ENCODE measurements at regions not wholly inside any gene's neighbourhood (a gene's known extent, or its start where the extent isn't known, plus 50 kb on each side); places are given as distances from the start of the nearest gene placed in this dataset.
A peak's percentile ranks its signal among the peaks of the same experiment; 100 is the strongest.
"Not testable (repeated sequence)": the region's sequence is repeated elsewhere in the genome, so short reads cannot be mapped to it uniquely, and the experiment has no call there.

DNA sequence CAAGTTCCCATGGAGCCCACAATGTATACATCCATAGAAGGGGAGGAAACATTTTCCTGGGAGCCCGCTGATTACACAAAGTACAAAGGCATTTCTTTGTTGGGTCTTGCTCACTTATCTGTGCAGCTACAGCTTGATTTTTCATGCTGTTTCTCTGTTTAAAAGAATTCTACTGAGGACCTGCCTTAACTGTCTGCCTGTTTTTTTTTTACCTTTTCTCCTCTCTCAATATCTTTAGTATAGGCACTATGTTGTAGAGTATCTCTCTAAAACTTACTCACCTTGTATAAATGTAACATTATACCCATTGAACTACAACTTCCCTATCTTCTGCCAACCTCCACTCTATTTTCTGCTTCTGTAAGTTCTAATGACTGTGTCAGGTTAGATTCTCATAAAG lies 494.6 kb upstream of the EPHA5 start:
- no peak for DNase-seq (ENCODE audit: low read depth)

DNA sequence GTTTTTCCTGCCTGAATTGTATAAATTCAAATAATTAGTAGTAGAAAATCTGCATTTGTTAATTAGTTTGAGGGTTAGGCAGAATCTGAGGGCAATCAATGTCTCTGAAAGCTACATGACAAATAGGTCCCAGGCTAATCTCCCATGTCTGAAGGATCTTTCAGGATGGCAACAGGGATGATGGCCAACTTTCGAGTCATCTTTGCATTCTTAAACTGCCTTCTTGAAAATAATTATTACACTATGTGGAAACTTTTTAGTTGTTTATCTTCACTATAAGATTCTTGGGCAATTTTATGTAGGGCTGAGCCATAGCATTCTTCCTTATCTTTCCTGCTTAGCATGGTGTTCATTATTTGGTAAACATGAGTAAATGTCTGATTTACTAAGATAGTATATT lies 490.3 kb upstream of the EPHA5 start:
- peak; percentile 4 for DNase-seq (ENCODE audit: low read depth)

DNA sequence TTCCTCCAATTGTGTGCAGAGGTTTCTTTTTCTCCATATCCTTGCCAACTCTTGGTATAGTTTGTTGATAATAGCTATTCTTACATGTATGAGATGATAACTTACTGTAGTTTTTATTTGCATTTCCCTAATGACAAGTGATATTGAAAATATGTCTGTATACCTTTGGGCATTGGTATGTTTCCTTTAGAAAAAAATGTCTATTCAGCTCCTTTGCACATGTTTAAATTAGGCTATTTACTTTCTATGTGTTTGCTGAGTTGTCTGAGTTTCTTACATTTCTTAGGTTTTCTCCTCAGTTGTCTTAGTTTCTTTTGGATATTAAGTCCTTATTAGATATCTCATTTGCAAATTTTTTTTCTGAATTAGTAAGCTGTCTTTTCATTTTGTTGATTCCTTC lies 487.3 kb upstream of the EPHA5 start:
- no peak for DNase-seq (ENCODE audit: low read depth)

DNA sequence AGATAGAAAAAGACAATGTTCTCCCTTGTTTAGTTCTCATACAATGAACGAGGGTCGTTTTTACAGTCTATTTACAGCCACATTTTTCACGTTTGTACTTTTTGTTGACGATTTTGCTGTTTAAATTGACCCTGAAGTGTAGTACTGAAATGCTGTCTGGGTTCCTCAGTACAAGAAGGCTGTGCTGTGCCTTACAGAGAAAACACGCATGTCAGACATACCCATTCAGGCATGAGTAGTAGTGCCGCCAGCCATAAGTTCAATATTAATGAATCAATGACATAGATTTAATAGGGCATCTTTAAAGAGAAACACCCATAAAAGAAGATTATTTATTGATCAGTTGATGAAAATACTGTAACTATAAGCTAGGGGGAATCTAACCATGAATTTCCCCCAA lies 459.8 kb upstream of the EPHA5 start:
- DNase-seq (ENCODE audit: low read depth): no peak

DNA sequence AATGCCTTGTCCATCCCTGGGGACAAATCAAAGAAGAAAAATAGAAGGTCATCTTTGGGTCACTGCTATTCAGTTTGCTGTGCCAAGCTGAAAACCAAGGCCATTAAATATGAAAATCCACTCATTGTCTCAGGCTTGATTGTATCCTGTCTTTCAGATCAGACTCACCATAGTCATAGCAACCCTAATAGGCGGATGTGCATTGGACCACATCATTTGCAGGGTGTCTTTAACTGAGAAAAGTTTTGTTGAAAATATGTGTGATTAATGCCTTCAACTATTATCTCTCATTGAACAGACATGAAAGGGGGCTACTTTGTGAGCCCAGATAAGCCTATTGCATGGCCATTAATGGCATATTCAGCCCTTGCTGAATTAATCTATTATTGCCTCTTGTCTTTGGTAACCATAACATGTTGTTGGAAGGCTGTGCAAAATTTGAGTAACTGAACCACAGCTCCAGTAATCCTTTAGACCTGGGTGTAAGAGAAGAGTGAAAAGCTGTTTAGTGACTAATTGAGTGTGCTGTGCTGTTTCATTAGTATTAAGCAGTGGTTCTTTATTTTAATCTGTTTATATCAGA lies 453.6 kb upstream of the EPHA5 start:
- no peak for DNase-seq (ENCODE audit: low read depth)

DNA sequence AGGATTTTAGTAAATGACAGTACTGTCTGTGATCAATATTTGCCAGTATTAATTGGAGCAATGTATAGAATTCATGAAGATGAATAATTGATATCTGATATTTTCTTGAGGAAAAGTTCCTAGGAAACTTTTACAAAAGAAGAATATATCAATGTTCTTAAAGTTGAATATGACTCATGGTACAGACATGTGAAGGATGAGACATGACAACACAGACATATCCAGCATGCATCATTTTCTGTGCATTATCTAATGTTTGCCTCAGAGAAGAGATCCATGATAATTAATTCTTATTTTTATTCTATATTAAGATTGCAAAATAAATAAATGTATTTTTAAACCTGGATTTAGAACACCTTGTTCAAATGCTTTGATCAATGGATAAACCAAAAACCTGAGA lies 452.9 kb upstream of the EPHA5 start:
- DNase-seq (ENCODE audit: low read depth): peak; percentile 9

DNA sequence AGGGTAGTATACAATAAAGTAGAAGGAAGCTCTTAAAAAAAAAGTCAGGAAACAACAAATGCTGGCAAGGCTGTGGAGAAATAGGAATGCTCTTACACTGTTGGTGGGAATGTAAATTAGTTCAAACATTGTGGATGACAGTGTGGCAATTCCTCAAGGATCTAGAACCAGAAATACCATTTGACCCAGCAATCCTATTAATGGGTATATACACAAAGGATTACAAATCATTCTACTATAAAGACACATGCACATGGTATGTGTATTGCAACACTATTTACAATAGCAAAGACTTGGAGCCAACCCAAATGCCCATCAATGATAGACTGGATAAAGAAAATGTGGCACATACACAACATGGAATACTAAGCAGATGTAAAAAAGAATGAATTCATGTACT lies 444.9 kb upstream of the EPHA5 start:
- not testable (repeated sequence) for DNase-seq (ENCODE audit: low read depth)

DNA sequence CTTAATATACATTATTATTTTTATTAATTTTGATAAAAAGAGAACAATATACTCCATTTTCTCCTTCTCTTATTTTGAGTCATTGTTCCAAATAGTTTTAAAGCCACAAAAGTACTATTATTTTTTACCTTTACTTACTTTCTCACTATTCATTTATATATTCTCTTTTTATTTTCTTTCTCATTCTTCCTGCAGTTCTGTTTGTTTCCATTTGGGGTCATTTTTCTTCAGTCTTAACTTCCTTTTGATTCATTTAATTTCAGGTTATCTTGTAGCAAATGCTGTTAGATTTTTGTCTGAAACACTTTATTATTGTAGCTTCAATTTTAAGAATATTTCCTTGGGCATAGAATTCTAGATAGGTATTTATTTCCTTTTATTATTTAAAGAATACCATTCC lies 438.6 kb upstream of the EPHA5 start:
- DNase-seq (ENCODE audit: low read depth): no peak

DNA sequence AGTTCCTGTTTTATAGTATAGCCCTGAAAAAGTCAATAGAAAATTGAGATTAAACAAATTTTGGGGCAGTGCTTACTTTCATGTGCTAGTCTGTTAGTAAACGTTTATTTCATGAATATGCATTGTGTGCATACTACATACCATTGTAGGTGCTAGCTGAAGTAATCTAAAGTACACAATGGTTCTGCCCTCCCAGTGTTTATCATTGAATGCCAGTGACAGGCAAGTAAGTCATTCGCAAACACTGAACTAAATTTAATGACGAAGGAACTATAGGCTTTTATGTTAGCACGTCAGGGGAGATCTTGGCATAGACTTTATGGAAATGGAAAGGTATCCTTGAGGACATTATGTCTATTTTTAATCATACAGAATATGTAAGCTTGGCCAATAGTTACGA lies 426.9 kb upstream of the EPHA5 start:
- DNase-seq (ENCODE audit: low read depth): no peak

DNA sequence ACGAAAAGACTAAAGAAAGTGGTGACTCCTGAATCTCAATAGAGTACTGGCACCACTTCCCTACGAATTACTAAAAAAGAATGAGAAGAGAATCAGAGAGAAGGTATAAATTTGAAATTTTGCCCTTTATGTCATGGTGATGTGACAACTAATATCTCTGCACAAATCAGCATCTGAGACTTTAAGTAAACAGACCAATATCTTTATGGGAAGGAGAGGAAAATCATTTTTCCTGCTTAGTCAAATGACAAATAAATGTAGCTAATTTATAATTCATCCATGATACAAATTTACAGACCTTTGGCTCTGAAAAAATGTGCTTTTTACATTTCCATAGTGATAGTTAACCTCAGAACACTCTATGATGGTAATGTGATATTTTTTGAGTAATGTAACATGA lies 424.8 kb upstream of the EPHA5 start:
- DNase-seq (ENCODE audit: low read depth): no peak

DNA sequence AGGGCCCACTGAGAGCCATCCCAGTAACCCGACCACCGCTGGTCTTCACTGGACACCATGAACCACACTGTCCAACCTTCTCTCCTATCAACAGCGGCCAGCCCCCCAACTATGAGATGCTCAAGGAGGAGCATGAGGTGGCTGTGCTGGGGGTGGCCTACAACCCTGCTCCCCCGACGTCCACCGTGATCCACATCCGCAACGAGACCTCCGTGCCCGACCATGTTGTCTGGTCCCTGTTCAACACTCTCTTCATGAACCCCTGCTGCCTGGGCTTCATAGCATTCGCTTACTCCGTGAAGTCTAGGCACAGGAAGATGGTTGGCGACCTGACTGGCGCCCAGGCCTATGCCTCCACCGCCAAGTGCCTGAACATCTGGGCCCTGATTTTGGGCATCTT lies 423.8 kb upstream of the EPHA5 start:
- no peak for DNase-seq (ENCODE audit: low read depth)

DNA sequence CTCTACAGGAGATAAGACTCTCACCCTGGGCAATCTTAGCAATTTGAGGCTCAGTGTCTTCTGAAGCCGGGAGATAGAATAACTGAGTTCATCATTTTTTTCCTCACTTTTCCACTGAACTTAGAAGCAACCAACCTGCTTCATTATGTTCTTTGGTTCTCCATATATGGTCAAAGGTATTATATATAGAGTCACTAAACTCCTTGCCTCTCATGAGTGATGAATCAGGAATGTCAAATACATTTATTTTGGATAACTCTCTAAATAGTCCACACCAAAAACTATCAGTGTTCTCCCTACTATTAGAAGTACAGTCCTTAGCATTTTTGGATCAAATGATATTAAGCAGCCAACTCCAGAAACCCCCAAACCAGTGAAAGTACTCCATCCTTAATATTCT lies 421.5 kb upstream of the EPHA5 start:
- DNase-seq (ENCODE audit: low read depth): no peak

DNA sequence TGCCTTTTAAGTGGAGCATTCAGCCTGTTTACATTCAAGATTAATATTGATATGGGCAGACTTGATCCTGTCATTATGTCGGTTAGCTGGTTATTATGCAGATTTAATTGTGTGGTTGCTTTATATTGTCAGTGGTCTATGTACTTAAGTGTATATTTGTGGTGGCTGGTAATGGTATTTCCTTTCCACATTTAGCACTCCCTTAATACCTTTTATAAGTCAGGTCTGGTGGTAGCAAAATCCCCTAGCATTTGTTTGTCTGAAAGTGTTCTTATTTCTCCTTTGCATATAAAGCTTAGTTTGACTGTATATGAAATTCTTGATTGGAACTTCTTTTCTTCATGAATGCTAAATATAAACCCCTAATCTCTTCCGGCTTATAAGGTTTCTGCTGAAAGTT lies 403.7 kb upstream of the EPHA5 start:
- DNase-seq (ENCODE audit: low read depth): no peak

DNA sequence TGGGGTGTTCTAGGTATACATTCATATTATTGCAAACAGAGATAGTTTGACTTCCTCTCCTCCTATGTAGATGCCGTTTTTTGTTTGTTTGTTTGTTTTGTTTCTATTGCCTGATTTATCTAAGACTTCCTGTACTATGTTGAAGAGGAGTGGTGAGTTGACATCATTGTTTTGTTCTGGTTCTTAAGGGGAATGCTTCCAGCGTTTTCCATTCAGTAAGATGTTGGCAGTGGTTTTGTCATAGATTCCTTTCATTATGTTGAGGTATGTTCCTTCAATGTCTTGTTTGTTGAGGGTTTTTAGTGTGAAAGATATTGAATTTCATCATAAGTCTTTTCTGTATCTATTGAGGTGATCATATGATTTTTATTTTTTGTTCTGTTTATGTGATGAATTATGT lies 401.6 kb upstream of the EPHA5 start:
- no peak for DNase-seq (ENCODE audit: low read depth)

DNA sequence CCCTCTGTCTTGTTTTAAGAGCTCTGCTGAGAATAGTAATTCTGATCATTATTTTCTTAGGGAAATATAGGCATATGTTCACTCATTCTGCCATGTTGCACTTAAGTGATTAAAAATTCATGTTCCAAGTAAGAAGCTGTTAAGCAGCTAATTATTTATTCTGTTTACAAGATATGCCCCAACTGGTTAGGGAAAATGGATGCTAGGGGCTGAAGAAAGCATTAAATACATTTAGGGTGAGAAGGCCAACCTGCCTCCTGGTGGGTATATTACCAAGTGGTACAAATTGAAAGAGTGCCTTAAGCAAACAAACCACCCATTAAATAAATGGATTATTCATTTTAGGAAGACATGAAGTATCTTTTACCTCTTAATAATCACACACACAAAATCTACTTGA lies 392.6 kb upstream of the EPHA5 start:
- no peak for DNase-seq (ENCODE audit: low read depth)

DNA sequence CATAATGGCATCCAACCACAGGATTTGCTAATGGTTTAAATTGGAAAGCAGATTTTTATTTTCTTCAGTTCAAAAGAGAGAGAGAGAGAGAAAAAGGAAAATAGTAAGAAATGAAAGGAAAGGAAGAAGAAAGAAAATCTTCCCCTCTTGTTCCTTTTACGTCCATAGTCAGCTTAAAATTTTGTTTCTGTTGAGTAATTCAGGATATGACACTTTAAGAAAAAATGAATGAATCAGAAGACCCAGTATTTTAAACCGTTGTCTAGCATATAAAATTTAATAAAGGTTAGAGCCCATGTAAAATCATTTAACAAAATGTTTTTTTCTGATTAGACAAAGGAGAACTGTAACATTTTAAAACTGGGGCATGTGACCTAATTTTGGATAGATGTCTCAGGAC lies 391.8 kb upstream of the EPHA5 start:
- peak; percentile 53 for DNase-seq (ENCODE audit: low read depth)

DNA sequence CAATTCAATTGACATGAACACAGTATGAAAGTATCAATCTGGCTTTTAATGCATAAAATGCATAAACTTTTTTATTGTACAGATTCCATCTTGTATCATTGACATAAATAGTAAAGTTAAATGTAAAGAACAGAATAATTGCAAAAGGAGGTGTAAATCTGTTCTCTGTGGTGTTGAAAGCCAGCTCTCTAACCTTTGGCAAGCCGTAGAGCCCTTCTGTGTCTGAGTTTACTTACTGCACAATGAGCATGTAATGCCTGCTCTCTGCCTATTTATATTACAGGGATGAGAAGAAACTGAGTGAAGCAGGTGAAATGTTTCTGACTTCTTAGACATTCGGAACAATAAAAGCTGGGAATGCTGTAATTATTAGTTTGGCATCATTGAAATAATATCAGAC lies 389.3 kb upstream of the EPHA5 start:
- no peak for DNase-seq (ENCODE audit: low read depth)

DNA sequence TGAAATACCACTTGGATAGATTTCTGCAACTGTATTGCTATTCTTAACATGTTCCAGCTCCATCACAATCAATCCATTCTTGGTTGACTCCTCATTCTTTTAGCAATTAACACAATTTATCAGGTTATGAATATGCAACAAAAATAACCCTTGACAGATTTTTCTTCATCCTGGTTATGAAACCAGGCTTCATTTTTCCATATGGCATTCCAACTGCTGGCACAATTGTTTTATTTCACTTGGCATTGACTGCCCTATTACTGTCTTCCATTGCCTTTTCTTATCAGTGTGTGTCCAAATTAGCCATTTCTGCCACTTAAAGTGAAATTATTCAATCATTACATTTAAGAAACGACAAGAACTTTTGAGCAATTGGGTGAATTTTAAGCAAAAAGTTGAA lies 388.8 kb upstream of the EPHA5 start:
- DNase-seq (ENCODE audit: low read depth): no peak

DNA sequence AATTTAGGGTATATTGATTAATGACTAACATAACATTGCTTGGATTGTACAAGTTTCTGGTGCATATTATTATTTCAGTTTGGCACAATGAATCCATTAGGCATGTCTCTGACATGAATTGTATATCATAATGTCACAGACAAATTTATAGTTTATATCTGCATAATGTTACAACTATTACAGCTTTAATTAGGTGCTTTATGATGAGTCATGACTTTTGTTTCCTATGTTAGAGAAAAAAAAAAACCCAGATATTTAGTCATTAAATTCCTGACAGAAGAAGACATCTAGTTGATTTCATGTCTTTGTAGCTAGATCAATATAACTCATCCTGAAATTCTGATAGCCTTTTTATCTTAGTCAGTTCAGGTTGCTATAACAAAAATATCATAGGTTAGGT lies 385.7 kb upstream of the EPHA5 start:
- DNase-seq (ENCODE audit: low read depth): no peak

DNA sequence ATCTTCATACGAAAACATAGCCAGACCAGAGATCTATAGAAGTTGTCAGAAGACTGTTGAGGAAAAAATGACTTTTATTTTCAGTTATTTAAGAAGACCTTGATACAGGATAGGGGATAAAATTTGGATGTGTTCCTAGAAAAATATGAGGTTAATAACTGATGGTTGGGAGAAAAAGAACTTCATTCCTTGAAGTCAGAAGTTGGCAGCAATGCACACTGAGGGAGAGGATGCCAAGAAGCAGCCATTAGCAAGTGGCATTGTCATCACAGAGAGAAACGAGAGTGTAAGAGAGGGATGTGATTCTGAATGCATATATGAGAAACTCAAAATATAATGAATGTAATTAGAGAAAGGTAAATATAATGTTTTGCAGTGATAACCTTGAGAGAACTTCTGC lies 382.1 kb upstream of the EPHA5 start:
- peak; percentile 3 for DNase-seq (ENCODE audit: low read depth)

DNA sequence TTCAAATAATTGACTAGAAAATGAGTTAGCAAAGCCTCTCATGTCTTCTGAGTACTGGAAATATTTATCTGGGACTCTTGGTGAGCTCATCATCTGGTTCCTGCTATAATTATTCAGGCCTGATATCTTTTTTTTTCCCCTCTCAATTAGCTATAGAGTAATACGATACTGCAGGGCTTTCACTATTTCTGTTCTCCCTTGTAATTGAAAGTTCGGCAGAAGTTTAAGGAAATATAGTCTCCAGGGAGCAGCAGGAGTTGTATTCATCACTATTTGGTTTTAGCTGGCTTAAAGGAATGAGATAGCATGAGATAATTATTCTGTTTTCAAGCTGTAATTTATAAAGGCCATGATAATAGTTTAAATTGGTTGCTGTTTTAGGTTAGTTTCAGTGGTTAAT lies 378.6 kb upstream of the EPHA5 start:
- no peak for DNase-seq (ENCODE audit: low read depth)

DNA sequence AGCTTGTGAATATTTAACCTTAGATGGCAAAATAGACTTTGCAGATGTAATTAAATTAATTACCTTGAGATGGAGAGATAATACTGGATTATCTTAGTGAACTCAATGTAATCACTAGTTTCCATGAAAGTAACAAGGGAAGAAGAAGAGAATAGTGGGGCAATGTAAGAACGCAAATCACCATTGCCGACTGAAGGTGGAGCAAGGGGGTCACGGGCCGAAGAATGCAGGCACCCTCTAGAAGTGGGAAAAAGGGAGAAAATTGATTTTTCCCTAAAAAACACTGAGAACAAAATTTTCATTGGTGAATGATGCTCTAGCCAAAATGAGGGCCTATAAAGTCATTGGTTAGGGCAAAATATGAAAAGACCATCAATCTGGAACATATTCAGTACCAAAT lies 375.6 kb upstream of the EPHA5 start:
- no peak for DNase-seq (ENCODE audit: low read depth)

DNA sequence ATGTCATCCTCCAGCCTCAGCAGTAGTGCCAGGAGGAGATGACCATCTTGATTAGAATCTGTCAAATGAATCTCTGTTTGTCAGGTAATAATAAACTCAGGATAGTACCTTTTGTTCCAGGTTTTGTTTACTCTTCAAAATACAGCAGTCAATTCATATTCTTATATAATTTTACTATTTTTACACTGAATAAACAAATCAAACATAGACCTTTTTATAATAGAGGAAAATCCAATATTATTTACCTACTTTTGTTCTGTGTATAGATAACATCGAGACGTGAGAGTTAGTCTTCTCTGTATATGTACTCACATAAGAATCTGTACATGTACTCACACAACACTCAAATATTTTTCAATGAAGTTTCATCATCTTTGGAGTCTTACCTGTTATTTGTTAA lies 365.4 kb upstream of the EPHA5 start:
- DNase-seq (ENCODE audit: low read depth): no peak

DNA sequence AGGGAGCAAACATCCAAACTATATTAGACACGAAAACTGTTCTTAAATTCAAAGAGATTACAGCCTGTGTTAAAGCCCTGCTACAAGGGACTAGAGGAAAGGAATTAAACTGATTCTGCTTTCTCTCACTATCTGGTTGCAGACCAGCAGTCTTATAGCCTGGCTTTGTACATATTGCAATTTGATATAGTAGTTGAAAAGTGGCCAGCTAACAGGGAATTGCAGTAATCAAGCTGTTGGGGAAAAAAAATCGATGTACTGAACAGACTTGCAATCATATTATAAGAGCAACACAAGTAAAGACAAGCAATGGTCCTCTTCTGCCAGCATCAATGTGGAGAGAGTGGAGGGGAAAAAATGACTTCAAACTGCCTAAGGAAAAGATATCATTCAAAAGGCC lies 364.4 kb upstream of the EPHA5 start:
- no peak for DNase-seq (ENCODE audit: low read depth)

DNA sequence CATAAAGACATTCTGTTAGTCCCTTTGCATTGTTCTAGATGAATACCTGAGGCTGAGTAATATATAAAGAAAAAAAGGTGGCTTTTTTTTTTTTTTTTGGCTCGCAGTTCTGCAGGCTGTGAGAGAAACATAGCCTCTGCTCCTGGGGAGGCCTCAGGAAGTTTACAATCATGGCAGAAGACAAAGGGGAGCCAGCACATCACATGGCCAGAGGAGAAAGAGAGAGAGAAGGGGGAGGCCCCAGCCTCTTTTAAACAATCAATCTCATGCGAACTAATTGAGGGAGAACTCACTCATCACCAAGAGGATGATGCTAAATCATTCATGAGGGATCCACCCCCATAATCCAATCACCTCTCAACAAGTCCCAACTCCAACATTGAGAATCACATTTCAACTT lies 364.0 kb upstream of the EPHA5 start:
- DNase-seq (ENCODE audit: low read depth): no peak

All from iris pigment epithelial cell (primary cell).